ENCODE measurements at regions not wholly inside any gene's neighbourhood (a gene's known extent, or its start where the extent isn't known, plus 50 kb on each side); places are given as distances from the start of the nearest gene placed in this dataset.

DNA sequence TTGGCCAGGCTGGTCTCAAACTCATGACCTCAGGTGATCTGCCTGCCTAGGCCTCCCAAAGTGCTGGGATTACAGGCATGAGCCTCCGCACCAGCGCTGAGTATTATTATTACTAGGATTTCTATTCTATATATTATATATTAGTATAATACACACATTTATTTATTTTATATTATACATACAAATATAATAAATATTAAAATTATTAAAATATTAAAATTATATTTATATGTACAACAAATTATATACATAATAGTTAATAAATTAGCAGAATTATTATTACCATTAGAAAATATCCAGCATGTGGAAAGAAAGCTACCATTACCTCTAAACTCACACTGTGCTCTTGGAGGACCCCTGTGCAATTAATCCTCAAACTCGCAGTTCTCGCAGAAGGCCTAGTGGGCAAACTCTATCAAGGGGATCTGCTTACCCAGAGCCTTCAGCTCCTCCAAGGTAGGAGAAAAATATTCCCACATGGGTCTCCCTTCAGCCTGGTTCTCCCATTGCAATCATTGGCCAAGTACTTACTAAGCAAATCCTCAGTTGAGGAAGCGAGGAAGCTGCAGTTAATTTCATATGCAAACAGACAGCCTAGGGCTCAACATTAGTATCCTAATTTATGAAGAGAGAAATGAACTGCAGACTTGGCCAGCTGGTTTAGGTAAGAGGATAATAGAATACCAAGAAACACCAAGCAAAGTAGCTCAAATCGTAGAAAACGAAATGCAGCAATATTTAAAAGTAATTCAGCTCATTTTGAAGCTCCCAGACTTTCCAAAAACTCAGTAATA, 241.4 kb upstream of the IRX5 start:
- no peak for DNase-seq (ENCODE audit: low spot score in 2 of 2)
- no peak for TF ChIP-seq CTCF (IDR thresholded peaks at IDR 0.05)
- H3K4me1 ChIP-seq = no peaks in the 10 kb centered on the region
- no peaks in the 10 kb centered on the region for H3K27me3 ChIP-seq
- intact Hi-C loops (cut with DNase I) = no loop called here
- no peaks in the 10 kb centered on the region for H3K36me3 ChIP-seq
- no peak overlapping the region for H3K27ac ChIP-seq
- no peaks in the 10 kb centered on the region for H3K9me3 ChIP-seq
- H3K4me3 ChIP-seq = no peak overlapping the region

DNA sequence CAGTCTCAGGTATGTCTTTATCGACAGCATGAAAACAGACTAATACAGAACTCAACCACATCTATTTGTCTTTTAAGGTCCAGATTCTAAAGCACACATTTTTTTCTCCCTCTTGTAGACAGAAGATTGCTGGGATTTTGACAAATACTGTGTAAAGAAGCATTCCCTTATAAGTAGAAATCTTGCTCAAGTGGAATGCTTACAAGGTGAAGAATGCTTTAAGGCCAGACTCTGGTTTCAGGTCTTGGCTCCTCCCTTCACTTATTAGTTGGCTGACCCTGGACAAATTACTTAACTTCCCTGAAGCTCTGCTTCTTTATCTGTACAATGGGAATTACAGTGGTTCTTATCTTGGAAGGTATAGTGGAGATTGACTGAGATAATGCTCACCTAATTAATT, 242.3 kb upstream of the IRX5 start:
- H3K27me3 ChIP-seq = no peaks in the 10 kb centered on the region
- intact Hi-C loops (cut with DNase I) = no loop called here
- no peak overlapping the region for H3K4me3 ChIP-seq
- TF ChIP-seq CTCF (IDR thresholded peaks at IDR 0.05) = no peak
- H3K9me3 ChIP-seq = no peaks in the 10 kb centered on the region
- no peaks in the 10 kb centered on the region for H3K36me3 ChIP-seq
- DNase-seq (ENCODE audit: low spot score in 2 of 2) = no peak
- no peak overlapping the region for H3K27ac ChIP-seq
- H3K4me1 ChIP-seq = no peaks in the 10 kb centered on the region

- Histone ChIP-seq H3K4me1 (no peaks in the 10 kb centered on the region), H3K36me3 (no peaks in the 10 kb centered on the region), H3K9me3 (no peaks in the 10 kb centered on the region), H3K27me3 (no peaks in the 10 kb centered on the region), H3K27ac (no peak overlapping the region), H3K4me3 (no peak overlapping the region)
- DNase-seq (ENCODE audit: low spot score in 2 of 2) = no peak
- no peak for TF ChIP-seq CTCF (IDR thresholded peaks at IDR 0.05)
- intact Hi-C loops (cut with DNase I) = no loop called here
Measured at GRCh38 chr16:54687043-54687899, 243.4 kb upstream of the IRX5 start.

- Histone ChIP-seq H3K36me3 (no peaks in the 10 kb centered on the region), H3K9me3 (no peaks in the 10 kb centered on the region), H3K27me3 (no peaks in the 10 kb centered on the region), H3K4me3 (no peak overlapping the region), H3K4me1 (no peaks in the 10 kb centered on the region), H3K27ac (no peak overlapping the region)
- no peak for DNase-seq (ENCODE audit: low spot score in 2 of 2)
- intact Hi-C loops (cut with DNase I) = no loop called here
- TF ChIP-seq CTCF (IDR thresholded peaks at IDR 0.05) = no peak
Measured at GRCh38 chr16:54685682-54686081, 245.0 kb upstream of the IRX5 start.

DNA sequence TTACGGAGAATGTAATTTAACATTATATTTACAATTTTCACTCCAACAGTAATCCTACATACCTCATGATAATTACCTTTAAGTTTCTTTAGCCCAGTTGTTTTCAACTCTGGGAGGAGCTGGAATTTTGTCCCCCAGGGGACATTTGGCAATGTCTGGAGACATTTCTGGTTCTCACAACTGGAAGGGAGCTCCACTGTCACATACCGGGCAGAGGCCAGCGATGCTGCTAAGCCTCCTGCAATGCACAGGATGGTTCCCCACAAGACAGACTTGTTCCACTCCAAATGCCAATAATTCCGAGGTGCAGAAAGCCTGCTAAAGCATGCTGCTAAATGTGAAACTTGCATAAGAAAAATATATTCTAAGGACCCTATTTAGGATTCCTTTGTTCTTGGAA, 251.1 kb upstream of the IRX5 start:
- Histone ChIP-seq H3K4me3 (no peak overlapping the region), H3K4me1 (no peaks in the 10 kb centered on the region), H3K27me3 (no peaks in the 10 kb centered on the region), H3K27ac (no peak overlapping the region), H3K36me3 (no peaks in the 10 kb centered on the region), H3K9me3 (no peaks in the 10 kb centered on the region)
- intact Hi-C loops (cut with DNase I) = no loop called here
- no peak for TF ChIP-seq CTCF (IDR thresholded peaks at IDR 0.05)
- DNase-seq (ENCODE audit: low spot score in 2 of 2) = no peak
